OCI-LY3 (cell line): ENCODE measurements at regions not wholly inside any gene's neighbourhood (a gene's known extent, or its start where the extent isn't known, plus 50 kb on each side); places are given as distances from the start of the nearest gene placed in this dataset.
"Not testable (repeated sequence)": the region's sequence is repeated elsewhere in the genome, so short reads cannot be mapped to it uniquely, and the experiment has no call there.

Experiments
- EZH2phosphoT487 ChIP-seq: fragments of 200-600 bp; shearing (Covaris generic); IDR thresholded peaks from 2 replicates; pipeline ENCODE4 v1.6.1; 2018; ENCODE audit warnings: antibody characterized with exemption, mixed run types, low read depth
- TF ChIP-seq, protein P1 (sequence below): fragments of 200-600, 300-600 bp; sonication (generic); IDR thresholded peaks from 2 replicates; pipeline ENCODE4 v1.5.1; 2014; ENCODE audit warnings: antibody characterized with exemption, low read length, low read depth

DNA sequence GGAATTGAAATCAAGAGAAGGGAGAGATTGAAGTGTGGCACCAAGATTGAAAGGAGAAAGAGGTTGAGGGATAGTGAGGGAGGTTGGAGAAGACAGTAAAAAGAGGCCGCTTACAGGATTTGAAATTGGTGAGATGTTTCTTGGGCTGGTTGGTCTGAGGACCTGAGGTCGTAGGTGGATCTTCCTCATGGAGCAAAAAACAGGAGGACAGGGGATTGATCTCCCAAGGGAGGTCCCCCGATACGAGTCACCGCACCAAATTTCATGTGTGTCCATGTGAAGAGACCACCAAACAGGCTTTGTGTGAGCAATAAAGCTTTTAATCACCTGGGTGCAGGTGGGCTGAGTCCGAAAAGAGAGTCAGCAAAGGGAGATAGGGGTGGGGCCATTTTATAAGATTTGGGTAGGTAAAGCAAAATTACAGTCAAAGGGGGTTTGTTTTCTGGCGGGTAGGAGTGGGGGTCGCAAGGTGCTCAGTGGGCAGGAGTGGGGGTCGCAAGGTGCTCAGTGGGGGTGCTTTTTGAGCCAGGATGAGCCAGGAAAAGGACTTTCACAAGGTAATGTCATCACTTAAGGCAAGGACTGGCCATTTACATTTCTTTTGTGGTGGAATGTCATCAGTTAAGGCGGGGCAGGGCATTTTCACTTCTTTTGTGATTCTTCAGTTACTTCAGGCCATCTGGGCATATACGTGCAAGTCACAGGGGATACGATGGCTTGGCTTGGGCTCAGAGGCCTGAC is 505.5 kb downstream of the GRIN2A start:
- TF ChIP-seq, protein P1, sequence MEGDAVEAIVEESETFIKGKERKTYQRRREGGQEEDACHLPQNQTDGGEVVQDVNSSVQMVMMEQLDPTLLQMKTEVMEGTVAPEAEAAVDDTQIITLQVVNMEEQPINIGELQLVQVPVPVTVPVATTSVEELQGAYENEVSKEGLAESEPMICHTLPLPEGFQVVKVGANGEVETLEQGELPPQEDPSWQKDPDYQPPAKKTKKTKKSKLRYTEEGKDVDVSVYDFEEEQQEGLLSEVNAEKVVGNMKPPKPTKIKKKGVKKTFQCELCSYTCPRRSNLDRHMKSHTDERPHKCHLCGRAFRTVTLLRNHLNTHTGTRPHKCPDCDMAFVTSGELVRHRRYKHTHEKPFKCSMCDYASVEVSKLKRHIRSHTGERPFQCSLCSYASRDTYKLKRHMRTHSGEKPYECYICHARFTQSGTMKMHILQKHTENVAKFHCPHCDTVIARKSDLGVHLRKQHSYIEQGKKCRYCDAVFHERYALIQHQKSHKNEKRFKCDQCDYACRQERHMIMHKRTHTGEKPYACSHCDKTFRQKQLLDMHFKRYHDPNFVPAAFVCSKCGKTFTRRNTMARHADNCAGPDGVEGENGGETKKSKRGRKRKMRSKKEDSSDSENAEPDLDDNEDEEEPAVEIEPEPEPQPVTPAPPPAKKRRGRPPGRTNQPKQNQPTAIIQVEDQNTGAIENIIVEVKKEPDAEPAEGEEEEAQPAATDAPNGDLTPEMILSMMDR = not testable (repeated sequence)
- TF ChIP-seq EZH2phosphoT487 = not testable (repeated sequence)
